ENCODE measurements at regions not wholly inside any gene's neighbourhood (a gene's known extent, or its start where the extent isn't known, plus 50 kb on each side); places are given as distances from the start of the nearest gene placed in this dataset.

- no peak overlapping the region for H3K4me3 ChIP-seq (ENCODE audit: low read length)
- Mint-ChIP-seq H3K4me1 (peaks cover 27% of the 10 kb centered on the region), H3K27me3 (ENCODE audit: insufficient read depth) (no peaks in the 10 kb centered on the region), H3K4me3 (no peak overlapping the region), H3K9me3 (no peaks in the 10 kb centered on the region), H3K36me3 (ENCODE audit: low read depth) (no peaks in the 10 kb centered on the region), H3K27ac (no peak overlapping the region)
- no peak overlapping the region for H3K27ac ChIP-seq (ENCODE audit: low read depth, low read length)
- no peaks in the 10 kb centered on the region for H3K36me3 ChIP-seq (ENCODE audit: control insufficient read depth, insufficient read depth, low read length)
- TF ChIP-seq, protein P1, sequence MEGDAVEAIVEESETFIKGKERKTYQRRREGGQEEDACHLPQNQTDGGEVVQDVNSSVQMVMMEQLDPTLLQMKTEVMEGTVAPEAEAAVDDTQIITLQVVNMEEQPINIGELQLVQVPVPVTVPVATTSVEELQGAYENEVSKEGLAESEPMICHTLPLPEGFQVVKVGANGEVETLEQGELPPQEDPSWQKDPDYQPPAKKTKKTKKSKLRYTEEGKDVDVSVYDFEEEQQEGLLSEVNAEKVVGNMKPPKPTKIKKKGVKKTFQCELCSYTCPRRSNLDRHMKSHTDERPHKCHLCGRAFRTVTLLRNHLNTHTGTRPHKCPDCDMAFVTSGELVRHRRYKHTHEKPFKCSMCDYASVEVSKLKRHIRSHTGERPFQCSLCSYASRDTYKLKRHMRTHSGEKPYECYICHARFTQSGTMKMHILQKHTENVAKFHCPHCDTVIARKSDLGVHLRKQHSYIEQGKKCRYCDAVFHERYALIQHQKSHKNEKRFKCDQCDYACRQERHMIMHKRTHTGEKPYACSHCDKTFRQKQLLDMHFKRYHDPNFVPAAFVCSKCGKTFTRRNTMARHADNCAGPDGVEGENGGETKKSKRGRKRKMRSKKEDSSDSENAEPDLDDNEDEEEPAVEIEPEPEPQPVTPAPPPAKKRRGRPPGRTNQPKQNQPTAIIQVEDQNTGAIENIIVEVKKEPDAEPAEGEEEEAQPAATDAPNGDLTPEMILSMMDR (conservative IDR thresholded peaks at IDR 0.05) = no peak
- H3K9ac ChIP-seq (ENCODE audit: extremely low read depth, low read length, poor library complexity, severe bottlenecking) = no peak overlapping the region
- no peaks in the 10 kb centered on the region for H3K27me3 ChIP-seq (ENCODE audit: control insufficient read depth, insufficient read depth, low read length, poor library complexity, severe bottlenecking)
- H3K4me1 ChIP-seq (ENCODE audit: control insufficient read depth, insufficient read depth, low read length) = peaks cover 16% of the 10 kb centered on the region
- no peak for DNase-seq
- 94 to 96% methylated on average over 4 of the region's 4 CpGs for WGBS, 2 experiments (ENCODE audit: insufficient coverage in 1 of 2, insufficient read length in 1 of 2)
- no peaks in the 10 kb centered on the region for H3K9me3 ChIP-seq (ENCODE audit: control insufficient read depth, low read length)
Observed at GRCh38 chr5:58357799-58358500, 101.9 kb downstream of the PLK2 start.

DNA sequence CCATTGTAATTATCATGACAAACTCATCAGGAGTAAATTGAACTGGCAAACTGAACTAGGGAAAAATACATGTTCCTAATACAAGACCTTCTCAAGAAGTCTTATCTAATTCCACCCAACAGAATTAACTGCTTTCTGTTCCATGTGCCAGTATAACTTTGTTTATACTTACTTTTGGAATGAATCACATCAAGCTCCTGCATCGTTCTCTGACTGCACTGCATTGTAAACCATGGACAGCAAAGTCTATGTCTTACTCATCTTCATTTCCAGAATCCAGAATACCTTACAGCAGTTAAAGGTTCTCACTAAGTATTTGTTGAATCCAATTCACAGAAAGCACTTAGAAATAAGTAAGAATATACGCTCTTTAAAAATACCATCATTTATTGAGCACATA, 102.8 kb downstream of the PLK2 start:
- Histone ChIP-seq H3K4me3 (ENCODE audit: low read length) (no peak overlapping the region), H3K9me3 (ENCODE audit: control insufficient read depth, low read length) (no peaks in the 10 kb centered on the region), H3K9ac (ENCODE audit: extremely low read depth, low read length, poor library complexity, severe bottlenecking) (no peak overlapping the region), H3K27me3 (ENCODE audit: control insufficient read depth, insufficient read depth, low read length, poor library complexity, severe bottlenecking) (no peaks in the 10 kb centered on the region), H3K36me3 (ENCODE audit: control insufficient read depth, insufficient read depth, low read length) (no peaks in the 10 kb centered on the region), H3K4me1 (ENCODE audit: control insufficient read depth, insufficient read depth, low read length) (peaks cover 16% of the 10 kb centered on the region), H3K27ac (ENCODE audit: low read depth, low read length) (no peak overlapping the region)
- Mint-ChIP-seq H3K4me1 (peaks cover 27% of the 10 kb centered on the region), H3K9me3 (no peaks in the 10 kb centered on the region), H3K36me3 (ENCODE audit: low read depth) (no peaks in the 10 kb centered on the region), H3K27me3 (ENCODE audit: insufficient read depth) (no peaks in the 10 kb centered on the region), H3K4me3 (no peak overlapping the region), H3K27ac (no peak overlapping the region)
- DNase-seq = no peak
- WGBS, 2 experiments (ENCODE audit: insufficient coverage in 1 of 2, insufficient read length in 1 of 2) = 95 to 100% methylated on average over 1 to 2 of the region's 2 CpGs
- TF ChIP-seq, protein P1 (conservative IDR thresholded peaks at IDR 0.05) = no peak

GRCh38 chr5:58356662-58357061, 103.2 kb downstream of the PLK2 start:
- TF ChIP-seq, protein P1 (conservative IDR thresholded peaks at IDR 0.05) = no peak
- Mint-ChIP-seq H3K27me3 (ENCODE audit: insufficient read depth) (no peaks in the 10 kb centered on the region), H3K4me3 (no peak overlapping the region), H3K36me3 (ENCODE audit: low read depth) (no peaks in the 10 kb centered on the region), H3K4me1 (peaks cover 27% of the 10 kb centered on the region), H3K27ac (no peak overlapping the region), H3K9me3 (no peaks in the 10 kb centered on the region)
- H3K4me1 ChIP-seq (ENCODE audit: control insufficient read depth, insufficient read depth, low read length) = peaks cover 16% of the 10 kb centered on the region
- H3K36me3 ChIP-seq (ENCODE audit: control insufficient read depth, insufficient read depth, low read length) = no peaks in the 10 kb centered on the region
- no peak overlapping the region for H3K27ac ChIP-seq (ENCODE audit: low read depth, low read length)
- no peak overlapping the region for H3K9ac ChIP-seq (ENCODE audit: extremely low read depth, low read length, poor library complexity, severe bottlenecking)
- no peaks in the 10 kb centered on the region for H3K9me3 ChIP-seq (ENCODE audit: control insufficient read depth, low read length)
- H3K4me3 ChIP-seq (ENCODE audit: low read length) = no peak overlapping the region
- DNase-seq = no peak
- no peaks in the 10 kb centered on the region for H3K27me3 ChIP-seq (ENCODE audit: control insufficient read depth, insufficient read depth, low read length, poor library complexity, severe bottlenecking)
- 92% methylated on average over 3 of the region's 4 CpGs; no CpG with 5 or more reads in 1 of the 2 experiments for WGBS, 2 experiments (ENCODE audit: insufficient coverage in 1 of 2, insufficient read length in 1 of 2)

Data from endodermal cell (in vitro differentiated cells).